ENCODE measurements at regions not wholly inside any gene's neighbourhood (a gene's known extent, or its start where the extent isn't known, plus 50 kb on each side); places are given as distances from the start of the nearest gene placed in this dataset.

- TF ChIP-seq, protein P1, sequence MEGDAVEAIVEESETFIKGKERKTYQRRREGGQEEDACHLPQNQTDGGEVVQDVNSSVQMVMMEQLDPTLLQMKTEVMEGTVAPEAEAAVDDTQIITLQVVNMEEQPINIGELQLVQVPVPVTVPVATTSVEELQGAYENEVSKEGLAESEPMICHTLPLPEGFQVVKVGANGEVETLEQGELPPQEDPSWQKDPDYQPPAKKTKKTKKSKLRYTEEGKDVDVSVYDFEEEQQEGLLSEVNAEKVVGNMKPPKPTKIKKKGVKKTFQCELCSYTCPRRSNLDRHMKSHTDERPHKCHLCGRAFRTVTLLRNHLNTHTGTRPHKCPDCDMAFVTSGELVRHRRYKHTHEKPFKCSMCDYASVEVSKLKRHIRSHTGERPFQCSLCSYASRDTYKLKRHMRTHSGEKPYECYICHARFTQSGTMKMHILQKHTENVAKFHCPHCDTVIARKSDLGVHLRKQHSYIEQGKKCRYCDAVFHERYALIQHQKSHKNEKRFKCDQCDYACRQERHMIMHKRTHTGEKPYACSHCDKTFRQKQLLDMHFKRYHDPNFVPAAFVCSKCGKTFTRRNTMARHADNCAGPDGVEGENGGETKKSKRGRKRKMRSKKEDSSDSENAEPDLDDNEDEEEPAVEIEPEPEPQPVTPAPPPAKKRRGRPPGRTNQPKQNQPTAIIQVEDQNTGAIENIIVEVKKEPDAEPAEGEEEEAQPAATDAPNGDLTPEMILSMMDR (IDR thresholded peaks at IDR 0.05) = no peak
- TF ChIP-seq ZFP36 (IDR thresholded peaks at IDR 0.05; ENCODE audit: borderline replicate concordance, partially characterized antibody) = no peak
- no peak for TF ChIP-seq RNF2 (IDR thresholded peaks at IDR 0.05; ENCODE audit: borderline replicate concordance, low read depth)
- no peak for TF ChIP-seq CEBPB (IDR thresholded peaks at IDR 0.05)
- TF ChIP-seq MAFK (IDR thresholded peaks at IDR 0.05; ENCODE audit: partially characterized antibody) = no peak
- no peak for TF ChIP-seq EP300 (IDR thresholded peaks at IDR 0.05)
- no peak for TF ChIP-seq POLR2A (IDR thresholded peaks at IDR 0.05; ENCODE audit: low read length)
- no peak for TF ChIP-seq REST (IDR thresholded peaks at IDR 0.05)
- TF ChIP-seq TFCP2L1 (CRISPR knock-in tag; IDR thresholded peaks at IDR 0.05) = no peak
- no peak for TF ChIP-seq JUN (IDR thresholded peaks at IDR 0.05)
- TF ChIP-seq, protein P2, sequence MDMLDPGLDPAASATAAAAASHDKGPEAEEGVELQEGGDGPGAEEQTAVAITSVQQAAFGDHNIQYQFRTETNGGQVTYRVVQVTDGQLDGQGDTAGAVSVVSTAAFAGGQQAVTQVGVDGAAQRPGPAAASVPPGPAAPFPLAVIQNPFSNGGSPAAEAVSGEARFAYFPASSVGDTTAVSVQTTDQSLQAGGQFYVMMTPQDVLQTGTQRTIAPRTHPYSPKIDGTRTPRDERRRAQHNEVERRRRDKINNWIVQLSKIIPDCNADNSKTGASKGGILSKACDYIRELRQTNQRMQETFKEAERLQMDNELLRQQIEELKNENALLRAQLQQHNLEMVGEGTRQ (IDR thresholded peaks at IDR 0.05) = no peak
- TF ChIP-seq SMC3 (IDR thresholded peaks at IDR 0.05) = no peak
- no peak for TF ChIP-seq SREBF2 (IDR thresholded peaks at IDR 0.05)
Measured at GRCh38 chr1:25038699-25039098, 108.6 kb upstream of the RUNX3 start.

Data from A549 (cell line).